WTC11 (cell line): ENCODE measurements at regions not wholly inside any gene's neighbourhood (a gene's known extent, or its start where the extent isn't known, plus 50 kb on each side); places are given as distances from the start of the nearest gene placed in this dataset.

Experiments
- ATAC-seq: fragments of 200-7000 bp; cut with Tn5 transposase; 2 replicates; pipeline ENCODE4 v1.10.0; 2021; ENCODE audit warnings: mild to moderate bottlenecking, moderate library complexity
- CTCF ChIA-PET: fragments of 300-600 bp; sonication (Branson Sonifier 250); formaldehyde crosslinking; loops from one replicate; lab custom pipeline; 2021; ENCODE audit warnings: antibody characterized with exemption; lab: Charles Lee
- POLR2A ChIA-PET: fragments of 350-600 bp; sonication (Branson Sonifier 250); formaldehyde crosslinking; loops from one replicate; lab custom pipeline; 2021; ENCODE audit warnings: antibody characterized with exemption; lab: Charles Lee
- DNase-seq: peaks from one replicate; pipeline ENCODE4 v3.0.0; 2021; ENCODE audit warnings: low spot score
- H3K27ac Mint-ChIP-seq: 2 replicates; pipeline ENCODE4 v1.8.0; 2021; ENCODE audit warnings: mixed read lengths
- H3K27me3 Mint-ChIP-seq: 2 replicates; pipeline ENCODE4 v1.8.0; 2021; ENCODE audit warnings: low read depth, mild to moderate bottlenecking, moderate library complexity, mixed read lengths
- H3K36me3 Mint-ChIP-seq: 2 replicates; pipeline ENCODE4 v1.8.0; 2021; ENCODE audit warnings: mixed read lengths
- H3K4me1 Mint-ChIP-seq: 2 replicates; pipeline ENCODE4 v1.8.0; 2022; ENCODE audit warnings: mixed read lengths
- H3K4me3 Mint-ChIP-seq: 2 replicates; pipeline ENCODE4 v1.8.0; 2021; ENCODE audit warnings: mild to moderate bottlenecking, moderate library complexity, mixed read lengths
- H3K9me3 Mint-ChIP-seq: 2 replicates; pipeline ENCODE4 v1.8.0; 2021; ENCODE audit warnings: mixed read lengths
- AR ChIP-seq: fragments of 250-450 bp; sonication (Bioruptor Pico); IDR thresholded peaks from 2 replicates; pipeline ENCODE4 v1.9.0; 2021; ENCODE audit warnings: mild to moderate bottlenecking
- FOXK1 ChIP-seq: sonication (generic); formaldehyde crosslinking; IDR thresholded peaks from 2 replicates; pipeline ENCODE4 v1.8.0; 2022; ENCODE audit warnings: mild to moderate bottlenecking, moderate library complexity, missing genetic modification reagents
- FOXP1 ChIP-seq: sonication (generic); formaldehyde crosslinking; IDR thresholded peaks from 2 replicates; pipeline ENCODE4 v1.8.0; 2022; ENCODE audit warnings: missing genetic modification reagents, mild to moderate bottlenecking, moderate library complexity, borderline replicate concordance
- GABPB1 ChIP-seq: sonication (generic); formaldehyde crosslinking; IDR thresholded peaks from 2 replicates; pipeline ENCODE4 v1.8.1; 2023; ENCODE audit warnings: mild to moderate bottlenecking, missing genetic modification reagents
- MAX ChIP-seq: sonication (generic); formaldehyde crosslinking; IDR thresholded peaks from 2 replicates; pipeline ENCODE4 v1.8.0; 2022; ENCODE audit warnings: mild to moderate bottlenecking, missing genetic modification reagents
- NFATC4 ChIP-seq: fragments of 250-450 bp; sonication (Bioruptor Pico); IDR thresholded peaks from 2 replicates; pipeline ENCODE4 v1.9.0; 2021; ENCODE audit warnings: mild to moderate bottlenecking
- NFYB ChIP-seq: sonication (generic); formaldehyde crosslinking; conservative IDR thresholded peaks from 2 replicates; pipeline ENCODE4 v1.8.0; 2022; ENCODE audit warnings: low read depth, missing genetic modification reagents
- RELA ChIP-seq: sonication (generic); formaldehyde crosslinking; IDR thresholded peaks from 2 replicates; pipeline ENCODE4 v1.8.1; 2022; ENCODE audit warnings: missing genetic modification reagents, mild to moderate bottlenecking, borderline replicate concordance
- SMAD4 ChIP-seq: sonication (generic); formaldehyde crosslinking; IDR thresholded peaks from 2 replicates; pipeline ENCODE4 v1.8.0; 2022; ENCODE audit warnings: mild to moderate bottlenecking, missing genetic modification reagents
- USF1 ChIP-seq: sonication (generic); formaldehyde crosslinking; IDR thresholded peaks from 2 replicates; pipeline ENCODE4 v1.8.0; 2022; ENCODE audit warnings: mild to moderate bottlenecking, missing genetic modification reagents
- ZNF317 ChIP-seq: sonication (generic); formaldehyde crosslinking; IDR thresholded peaks from 2 replicates; pipeline ENCODE4 v1.8.1; 2023; ENCODE audit warnings: low read depth, mild to moderate bottlenecking, moderate library complexity, missing genetic modification reagents, borderline replicate concordance
- ZNF423 ChIP-seq: fragments of 250-450 bp; sonication (Bioruptor Pico); IDR thresholded peaks from 2 replicates; pipeline ENCODE4 v2.1.2; 2022; ENCODE audit warnings: mild to moderate bottlenecking, moderate library complexity
- ZNF532 ChIP-seq: fragments of 250-450 bp; sonication (Bioruptor Pico); IDR thresholded peaks from 2 replicates; pipeline ENCODE4 v1.9.0; 2021; ENCODE audit warnings: mild to moderate bottlenecking, borderline replicate concordance
- ZSCAN18 ChIP-seq: fragments of 250-450 bp; sonication (Bioruptor Pico); IDR thresholded peaks from 2 replicates; pipeline ENCODE4 v2.1.2; 2022; ENCODE audit warnings: mild to moderate bottlenecking, moderate library complexity

GRCh38 chr4:188732131-188732530, 592.9 kb downstream of the TRIML1 start:
- no peak overlapping the region for H3K4me3 Mint-ChIP-seq

GRCh38 chr4:188735082-188735481, 595.8 kb downstream of the TRIML1 start:
- Mint-ChIP-seq H3K36me3 (no peaks in the 10 kb centered on the region), H3K9me3 (peaks cover 19% of the 10 kb centered on the region), H3K27ac (no peak overlapping the region), H3K27me3 (no peaks in the 10 kb centered on the region), H3K4me3 (no peak overlapping the region), H3K4me1 (no peaks in the 10 kb centered on the region)
- TF ChIP-seq RELA (CRISPR knock-in tag) (no peak), ZNF317 (CRISPR knock-in tag) (no peak), USF1 (no peak), ZSCAN18 (CRISPR knock-in tag) (no peak), ZNF532 (CRISPR knock-in tag) (no peak), ZNF423 (CRISPR knock-in tag) (no peak)
- ATAC-seq (no peak), DNase-seq (no peak)
- CTCF ChIA-PET = no interaction called here
- POLR2A ChIA-PET = no interaction called here

More at GRCh38 chr4:188732131-188732530, 592.9 kb downstream of the TRIML1 start:
- DNase-seq (no peak), ATAC-seq (no peak)
- ChIA-PET CTCF (no interaction called here), POLR2A (no interaction called here)
- no peaks in the 10 kb centered on the region for H3K4me1 Mint-ChIP-seq
- no peaks in the 10 kb centered on the region for H3K36me3 Mint-ChIP-seq
- no peak overlapping the region for H3K27ac Mint-ChIP-seq
- no peaks in the 10 kb centered on the region for H3K27me3 Mint-ChIP-seq
- peaks cover 24% of the 10 kb centered on the region for H3K9me3 Mint-ChIP-seq
- TF ChIP-seq FOXK1 (CRISPR knock-in tag) (no peak), NFYB (CRISPR knock-in tag) (no peak), MAX (CRISPR knock-in tag) (no peak), AR (CRISPR knock-in tag) (no peak), NFATC4 (no peak), FOXP1 (CRISPR knock-in tag) (no peak), GABPB1 (CRISPR knock-in tag) (no peak), SMAD4 (CRISPR knock-in tag) (no peak)
